ENCODE measurements at regions not wholly inside any gene's neighbourhood (a gene's known extent, or its start where the extent isn't known, plus 50 kb on each side); places are given as distances from the start of the nearest gene placed in this dataset.

- H2BK120ac ChIP-seq (ENCODE audit: low read depth, low read length) = no peak overlapping the region
- H2BK20ac ChIP-seq (ENCODE audit: low read depth, low read length) = no peak overlapping the region
- no peak overlapping the region for H4K8ac ChIP-seq (ENCODE audit: low read depth in 2 of 2, low read length in 2 of 2)
- no peak for ATAC-seq (ENCODE audit: low read depth)
- H2BK5ac ChIP-seq (ENCODE audit: low read depth, low read length, poor library complexity, severe bottlenecking) = no peak overlapping the region
- no peak overlapping the region for H3K4ac ChIP-seq (ENCODE audit: low read depth, low read length)
- H2AFZ ChIP-seq (replicated peaks; ENCODE audit: low read length, poor library complexity) = no peak overlapping the region
- dilution Hi-C loops (cut with HindIII; ENCODE audit: low sequenced_read_pairs, unreplicated experiment) (no loop called here), intact Hi-C loops (cut with micrococcal nuclease) (no loop called here), in situ Hi-C loops (cut with MboI; ENCODE audit: low sequenced_read_pairs) (no loop called here)
- H3K23ac ChIP-seq (ENCODE audit: low read depth, low read length) = no peak overlapping the region
- H4K5ac ChIP-seq (ENCODE audit: low read depth, low read length) = no peak overlapping the region
- H3K4me1 ChIP-seq (ENCODE audit: control insufficient read depth, insufficient read depth, low read length) = no peaks in the 10 kb centered on the region; the same call in 1 of the 2 replicates
- no peak overlapping the region for H2AK9ac ChIP-seq (replicated peaks; ENCODE audit: low read depth, low read length, poor library complexity)
- POLR2A ChIA-PET (ENCODE audit: unreplicated experiment) = no interaction called here
- H3K9me1 ChIP-seq (ENCODE audit: insufficient read depth, low read length) = no peaks in the 10 kb centered on the region
- H3K4me3 ChIP-seq (ENCODE audit: insufficient read depth, low read depth, low read length) = no peak overlapping the region
- H4K91ac ChIP-seq (ENCODE audit: insufficient read depth, low read depth, low read length) = no peak overlapping the region
- no CpG with 5 or more reads among the region's 2 CpGs for WGBS, 2 experiments (ENCODE audit: extremely low coverage in 2 of 2, insufficient read length in 1 of 2)
- peaks cover 28% of the 10 kb centered on the region for H3K27me3 ChIP-seq (ENCODE audit: control insufficient read depth, insufficient read depth, low read length)
- no peak overlapping the region for H2AK5ac ChIP-seq (ENCODE audit: low read depth, low read length)
- no peak for DNase-seq
- no peaks in the 10 kb centered on the region for H3K36me3 ChIP-seq (ENCODE audit: control insufficient read depth, insufficient read depth, low read length)
- no peak overlapping the region for H3K14ac ChIP-seq (replicated peaks; ENCODE audit: low read depth, low read length)
- H3K9me3 ChIP-seq (ENCODE audit: control insufficient read depth, insufficient read depth, low read length) = no peaks in the 10 kb centered on the region
- H3K9ac ChIP-seq (ENCODE audit: low read depth, low read length) = no peak overlapping the region
- BruUV-seq (replicated peaks) = no TSS peak
- CTCF ChIA-PET = no interaction called here
- H3K4me2 ChIP-seq (ENCODE audit: low read depth, low read length) = no peak overlapping the region
- H3K27ac ChIP-seq (ENCODE audit: insufficient read depth, low read length) = no peak overlapping the region
- H3K79me1 ChIP-seq (ENCODE audit: low read depth in 1 of 2, low read length in 2 of 2) = no peaks in the 10 kb centered on the region
- no peak for TF ChIP-seq CHD1 (IDR thresholded peaks at IDR 0.05; ENCODE audit: low read depth, low read length)
- no peak for TF ChIP-seq RCOR1 (IDR thresholded peaks at IDR 0.05; ENCODE audit: insufficient replicate concordance, low read length)
- no peak for TF ChIP-seq BHLHE40 (IDR thresholded peaks at IDR 0.05; ENCODE audit: low read depth, low read length)
- no peak for TF ChIP-seq RFX5 (IDR thresholded peaks at IDR 0.05; ENCODE audit: low read depth, low read length)
- TF ChIP-seq NFE2L2 (IDR thresholded peaks at IDR 0.05; ENCODE audit: low read depth, low read length) = no peak
- TF ChIP-seq SMC3 (IDR thresholded peaks at IDR 0.05; ENCODE audit: low read depth, low read length) = no peak
- no peak for TF ChIP-seq FOS (IDR thresholded peaks at IDR 0.05; ENCODE audit: low read depth, low read length)
- TF ChIP-seq ELK1 (IDR thresholded peaks at IDR 0.05; ENCODE audit: borderline replicate concordance, low read depth, low read length) = no peak
- TF ChIP-seq USF2 (IDR thresholded peaks at IDR 0.05; ENCODE audit: low read depth, low read length) = no peak
- no peak for TF ChIP-seq MXI1 (IDR thresholded peaks at IDR 0.05; ENCODE audit: borderline replicate concordance, low read depth, low read length)
- no peak for TF ChIP-seq CEBPB (IDR thresholded peaks at IDR 0.05; ENCODE audit: low read depth, low read length)
- TF ChIP-seq POLR2A (IDR thresholded peaks at IDR 0.05; ENCODE audit: low read depth, low read length) = no peak
- TF ChIP-seq RAD21 (IDR thresholded peaks at IDR 0.05; ENCODE audit: low read length) = no peak
- TF ChIP-seq MAFK (IDR thresholded peaks at IDR 0.05; ENCODE audit: low read depth, low read length) = no peak
- no peak overlapping the region for H2BK15ac ChIP-seq (ENCODE audit: low read depth, low read length)
- no peak overlapping the region for H3K18ac ChIP-seq (ENCODE audit: low read depth, low read length)
- H3K56ac ChIP-seq (ENCODE audit: extremely low read depth, insufficient read depth, low read length) = no peak overlapping the region
- no peaks in the 10 kb centered on the region for H4K20me1 ChIP-seq (ENCODE audit: insufficient read depth, low read length)
Measured at GRCh38 chr11:129292092-129292491, 83.6 kb upstream of the BARX2 start.
